HG03139 (cell line): ENCODE measurements at regions not wholly inside any gene's neighbourhood (a gene's known extent, or its start where the extent isn't known, plus 50 kb on each side); places are given as distances from the start of the nearest gene placed in this dataset.

Experiments used
- ATAC-seq: cut with Tn5 transposase; IDR thresholded peaks from one replicate; pipeline ENCODE4 v1.9.1; 2021; ENCODE audit not compliant: unreplicated experiment

DNA sequence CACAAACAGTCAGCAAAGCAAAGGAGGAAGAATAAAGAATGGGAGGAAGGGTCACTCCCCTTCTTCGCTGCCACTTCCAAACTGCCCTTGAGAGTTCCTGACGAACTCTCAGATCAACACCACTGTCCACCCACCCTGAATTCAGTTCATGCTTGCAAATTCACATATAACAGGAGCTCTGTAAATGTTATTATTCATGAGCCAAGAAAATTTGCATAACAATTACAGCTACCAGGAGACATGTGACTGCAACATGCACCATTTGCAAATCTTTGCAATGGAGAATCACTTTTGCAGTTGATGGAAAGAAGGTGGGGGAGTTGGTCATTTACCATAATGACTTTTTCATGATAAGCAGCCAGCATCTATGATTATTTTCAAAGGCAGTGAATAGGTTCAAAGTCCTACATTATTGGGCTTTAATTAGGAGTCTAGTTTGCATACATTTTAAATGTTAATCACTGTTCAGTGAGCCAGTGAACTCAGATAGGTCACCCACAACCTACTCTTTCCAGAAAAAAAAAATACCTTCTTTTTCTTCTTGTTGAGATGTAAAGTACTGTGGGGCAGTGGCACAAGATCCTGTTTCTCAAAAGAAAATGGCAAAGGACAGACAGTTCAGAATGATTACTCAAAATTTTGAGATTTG, 149.7 kb downstream of the CAAP1 start:
- no peak for ATAC-seq

DNA sequence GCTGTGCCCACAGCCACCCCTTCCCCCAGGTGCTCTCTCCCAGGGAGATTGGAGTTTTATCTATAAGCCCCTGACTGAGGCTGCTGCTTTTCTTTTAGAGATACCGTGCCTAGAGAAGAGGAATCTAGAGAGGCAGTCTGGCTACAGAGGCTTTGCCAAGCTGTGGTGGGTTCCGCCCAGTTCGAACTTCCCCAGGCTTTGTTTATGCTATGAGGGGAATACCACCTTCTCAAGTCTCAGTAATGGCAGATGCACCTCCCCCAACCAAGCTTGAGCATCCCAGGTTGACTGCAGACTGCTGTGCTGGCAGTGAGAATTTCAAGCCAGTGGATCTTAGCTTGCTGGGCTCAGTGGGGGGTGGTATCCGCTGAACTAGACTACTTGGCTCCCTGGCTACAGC, 157.4 kb downstream of the CAAP1 start:
- no peak for ATAC-seq

DNA sequence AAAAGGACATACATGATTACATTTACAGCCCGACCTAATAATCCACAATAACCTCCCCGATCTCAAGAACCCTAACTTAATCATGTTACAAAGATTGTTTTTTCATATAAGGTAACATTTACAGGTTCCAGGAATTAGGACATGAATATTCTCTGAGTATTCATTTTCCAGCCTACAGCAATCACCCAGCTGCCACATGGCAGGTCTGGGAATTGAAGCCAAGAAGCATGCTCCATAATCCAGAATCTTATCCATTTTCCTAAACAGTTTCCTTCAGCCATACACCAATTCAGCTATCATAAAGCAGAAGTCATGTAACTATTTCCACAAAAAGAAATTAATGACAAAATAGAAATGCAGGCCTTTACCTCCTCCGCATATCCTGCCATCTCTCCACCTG, 163.4 kb downstream of the CAAP1 start:
- ATAC-seq = no peak

DNA sequence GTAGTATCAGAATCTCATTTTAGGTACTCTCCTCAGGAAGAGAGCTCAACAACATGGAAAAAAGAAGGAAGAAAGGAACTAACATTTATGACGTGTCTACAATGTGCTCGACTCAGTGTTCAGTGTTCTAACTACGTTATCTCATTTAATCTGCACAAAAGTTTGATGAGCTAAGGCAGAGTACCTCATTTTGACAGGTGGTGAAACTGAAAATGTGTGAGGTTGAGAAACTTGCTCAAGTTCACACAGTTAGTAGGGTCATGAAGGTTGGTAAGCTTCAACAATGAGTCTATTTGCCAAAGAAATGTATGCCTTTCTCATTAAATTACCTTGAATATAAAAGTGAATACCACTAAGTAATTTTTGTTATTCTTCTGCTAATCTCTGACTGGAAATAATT, 165.1 kb downstream of the CAAP1 start:
- no peak for ATAC-seq

DNA sequence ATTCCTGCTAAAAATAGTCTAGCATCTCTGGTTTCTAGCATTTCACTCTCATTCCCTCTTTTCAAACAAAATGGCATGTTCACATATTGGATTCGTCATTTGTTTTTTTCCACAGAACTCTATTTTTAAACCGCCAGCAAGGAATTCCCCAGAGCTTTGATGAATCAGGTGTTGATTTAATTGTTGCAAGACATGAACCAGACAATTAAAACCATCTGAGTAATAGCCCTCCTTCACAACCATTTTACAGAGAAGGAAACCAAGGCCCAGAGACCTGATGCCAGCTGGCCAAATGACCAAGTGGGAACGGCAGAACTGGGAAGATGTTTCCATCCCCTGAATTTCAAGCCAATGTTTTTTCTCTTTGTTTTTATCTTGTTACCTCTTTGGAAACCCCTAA, 167.0 kb downstream of the CAAP1 start:
- no peak for ATAC-seq

DNA sequence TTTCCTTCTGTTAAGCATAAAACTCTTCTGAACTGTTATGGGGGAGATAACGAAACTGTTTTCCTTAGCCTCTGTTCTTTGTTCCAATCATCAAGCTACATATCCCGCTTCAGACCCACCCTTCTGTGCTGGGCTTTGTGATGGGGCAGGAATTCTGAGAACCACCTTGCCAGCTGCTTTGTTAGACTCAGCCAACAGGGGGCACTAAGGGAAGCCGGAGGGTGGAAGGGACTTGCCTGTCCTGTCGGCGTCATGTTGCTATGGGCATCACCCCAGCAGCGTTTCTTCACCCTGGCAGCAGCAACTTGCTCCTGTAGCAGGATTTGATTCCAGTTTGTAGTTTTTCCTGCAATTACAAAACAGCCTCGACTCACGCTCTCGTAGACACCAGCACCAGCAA, 169.1 kb downstream of the CAAP1 start:
- peak; percentile 52 for ATAC-seq

DNA sequence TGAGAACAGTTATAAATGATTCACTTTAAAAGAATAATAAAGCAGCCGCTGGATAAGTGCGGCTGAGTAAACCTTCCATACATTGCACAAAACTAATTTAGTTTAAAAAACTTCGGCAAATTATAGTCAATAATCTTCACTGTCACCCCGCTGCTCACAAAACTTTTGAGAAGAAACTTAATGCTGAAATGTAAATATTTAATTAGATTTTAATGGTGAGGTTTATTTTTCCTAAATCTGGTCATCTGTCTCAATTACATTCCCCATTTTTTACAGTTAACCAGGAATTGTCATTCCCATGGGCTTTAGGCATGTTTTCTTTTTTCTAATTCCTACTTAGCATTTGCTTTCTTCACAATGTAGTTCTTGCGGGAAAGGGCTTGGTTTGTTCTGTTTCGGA, 169.8 kb downstream of the CAAP1 start:
- no peak for ATAC-seq

DNA sequence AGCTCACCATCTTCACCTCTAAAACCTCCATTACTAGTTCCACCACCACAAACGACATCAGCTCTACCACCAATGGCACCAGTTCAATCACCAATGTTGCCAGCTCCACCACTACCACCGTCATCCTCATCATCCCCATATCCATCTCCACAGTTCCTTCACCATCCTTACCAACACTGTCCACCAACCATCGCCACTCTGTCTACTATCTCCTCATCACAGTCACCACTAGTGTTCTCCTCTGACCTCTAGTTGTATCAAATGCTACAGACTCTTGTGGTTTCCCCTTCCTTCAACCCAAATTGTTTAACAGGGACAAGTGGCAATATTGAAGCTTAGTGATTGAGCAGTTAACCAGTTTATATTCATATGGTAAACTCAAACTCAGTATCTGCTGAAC, 182.6 kb downstream of the CAAP1 start:
- ATAC-seq = no peak

DNA sequence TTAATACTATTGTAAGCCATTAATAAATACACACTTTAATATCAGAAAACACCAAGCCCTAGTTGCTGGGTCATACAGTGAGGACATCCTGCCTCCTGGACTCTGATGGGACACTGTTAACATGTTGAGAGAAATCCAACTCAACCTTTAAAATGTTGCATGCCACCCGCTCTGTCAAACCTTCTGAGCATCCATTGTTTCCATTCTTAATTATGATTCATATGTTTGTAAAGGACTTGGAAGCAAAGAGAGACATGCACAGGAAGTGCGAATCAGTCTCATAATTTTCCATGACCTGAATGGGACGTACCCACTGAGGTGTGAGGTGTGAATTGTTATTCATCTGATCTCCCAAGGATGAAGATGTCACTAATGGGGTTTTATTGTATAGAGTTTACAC, 186.4 kb downstream of the CAAP1 start:
- no peak for ATAC-seq

DNA sequence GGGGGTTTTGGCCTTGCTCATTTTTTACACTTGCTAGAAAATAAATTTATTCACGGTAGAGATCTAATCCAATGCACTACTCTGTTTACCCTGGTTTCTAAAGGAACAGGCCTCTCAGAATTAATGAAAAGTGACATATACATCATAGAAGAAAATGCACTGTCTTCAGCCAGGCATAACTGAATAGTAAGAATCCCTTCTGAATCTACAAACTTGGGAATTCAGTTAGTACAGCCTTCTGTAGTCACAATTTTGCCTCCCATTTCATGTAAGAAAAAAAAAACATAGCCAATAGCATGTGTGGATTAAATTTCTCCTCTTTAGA, 197.3 kb downstream of the CAAP1 start:
- no peak for ATAC-seq

DNA sequence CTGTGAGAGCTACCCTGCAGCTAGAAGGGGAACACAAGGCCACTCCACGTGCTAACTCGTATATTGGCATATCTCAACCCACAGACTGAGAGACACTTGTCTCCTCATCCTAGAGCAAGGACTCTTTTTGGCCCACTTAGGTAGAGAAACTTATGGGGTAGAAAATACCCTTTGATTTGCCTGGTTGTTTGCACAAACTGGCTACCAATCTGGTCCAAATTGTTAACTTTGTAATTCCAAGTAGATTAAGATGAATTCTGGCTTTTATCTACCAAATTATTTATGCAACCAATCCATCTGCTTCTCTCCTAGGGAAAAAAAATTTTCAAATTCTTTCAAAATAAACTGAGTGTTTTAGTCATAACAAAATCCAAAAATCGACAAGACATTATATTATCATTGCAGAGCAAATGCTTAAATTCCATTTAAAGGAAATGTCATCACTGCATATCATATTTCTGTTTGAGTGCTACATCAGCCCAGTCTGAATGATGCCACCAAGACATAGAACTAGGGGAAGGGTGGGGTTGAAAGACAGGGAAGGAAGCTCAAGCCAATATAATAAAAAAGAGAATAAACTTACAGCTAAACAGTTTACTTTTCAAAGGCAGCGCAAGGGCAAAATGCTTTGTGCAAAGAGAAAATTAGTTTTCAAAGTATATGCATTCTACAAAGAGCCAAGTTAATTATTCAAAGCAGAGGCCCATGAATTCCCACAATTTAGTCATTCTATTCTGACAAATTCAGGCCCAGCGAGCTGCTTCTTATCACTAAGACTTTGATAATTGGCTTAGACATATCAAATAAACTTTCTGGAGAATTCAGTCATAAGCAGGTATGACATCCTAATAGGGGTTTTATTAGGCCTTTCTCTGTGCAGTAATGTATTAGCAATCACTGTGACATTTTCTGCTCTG, 198.0 kb downstream of the CAAP1 start:
- no peak for ATAC-seq

DNA sequence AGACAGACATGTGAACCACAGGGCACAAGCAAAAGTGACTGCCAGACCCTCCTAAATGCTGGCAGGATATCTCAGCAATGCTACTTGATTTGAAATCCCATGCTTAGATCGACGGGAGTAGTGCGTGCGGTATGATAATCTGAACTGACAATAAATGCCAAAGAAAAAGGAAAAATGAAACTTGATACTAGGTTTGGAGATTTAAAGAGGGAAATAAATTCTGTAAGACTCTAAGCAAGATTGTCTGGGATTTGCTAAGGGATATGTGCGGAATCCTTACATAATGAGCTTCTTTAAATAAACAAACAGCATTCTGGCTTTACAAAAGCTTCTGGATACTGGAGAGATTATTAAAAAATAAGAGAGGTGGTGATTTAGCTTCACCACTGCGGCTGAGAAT, 203.6 kb downstream of the CAAP1 start:
- ATAC-seq = no peak

DNA sequence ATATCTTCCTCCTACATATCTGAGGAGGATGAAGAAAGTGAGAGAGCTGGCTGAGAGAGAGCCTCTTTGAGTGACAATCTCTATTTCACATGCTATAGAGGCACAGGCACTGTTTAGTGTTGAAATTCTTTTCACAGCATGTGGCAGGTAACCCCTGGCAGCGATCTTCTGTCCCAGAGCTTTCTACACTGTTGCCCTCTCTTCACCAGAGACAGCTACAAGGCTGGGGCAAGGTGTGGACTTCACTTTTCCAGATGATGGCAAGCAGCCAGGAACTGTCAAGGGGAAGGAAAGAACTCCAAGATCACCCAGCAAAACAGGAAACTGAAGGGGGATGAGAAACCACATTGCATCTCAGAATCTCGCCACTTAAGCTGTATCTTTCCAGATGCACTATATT, 205.2 kb downstream of the CAAP1 start:
- ATAC-seq = no peak

DNA sequence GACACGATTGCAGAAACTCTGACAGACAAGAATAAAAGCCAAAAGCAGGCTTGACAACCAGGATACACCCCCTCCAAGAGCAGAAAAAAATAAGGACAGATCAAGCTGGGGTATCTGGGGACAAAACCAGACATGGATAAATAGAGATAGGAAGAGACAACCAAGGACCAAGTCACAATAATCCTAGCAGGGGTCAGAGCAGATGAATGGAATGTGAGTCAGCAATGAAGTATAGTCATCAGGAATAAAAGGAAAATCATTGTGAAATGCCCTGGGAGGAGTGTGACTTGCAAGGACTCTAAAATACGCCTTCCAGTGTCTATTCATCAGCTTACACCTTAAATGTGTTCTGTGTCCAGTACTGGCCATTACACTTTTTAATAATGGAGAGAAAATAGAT, 206.8 kb downstream of the CAAP1 start:
- no peak for ATAC-seq

DNA sequence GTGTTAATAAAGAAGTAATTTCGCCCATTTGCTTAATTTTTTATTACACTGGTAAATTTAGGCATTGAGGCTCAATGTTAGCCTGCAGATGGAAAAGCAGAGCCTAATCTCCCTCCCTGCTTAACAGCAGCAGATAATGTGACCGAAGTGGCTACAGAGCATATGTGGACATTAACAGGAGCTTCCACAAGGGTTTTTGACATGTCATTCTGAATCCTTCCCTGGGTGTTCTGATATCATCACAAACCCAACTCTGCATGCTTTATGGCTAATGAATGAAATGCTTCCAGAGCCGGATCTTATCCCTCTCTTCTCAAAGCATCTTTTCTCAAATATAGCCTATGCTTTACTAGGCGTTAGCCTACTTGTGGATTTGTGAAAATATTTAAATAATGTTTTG, 208.6 kb downstream of the CAAP1 start:
- ATAC-seq = no peak

DNA sequence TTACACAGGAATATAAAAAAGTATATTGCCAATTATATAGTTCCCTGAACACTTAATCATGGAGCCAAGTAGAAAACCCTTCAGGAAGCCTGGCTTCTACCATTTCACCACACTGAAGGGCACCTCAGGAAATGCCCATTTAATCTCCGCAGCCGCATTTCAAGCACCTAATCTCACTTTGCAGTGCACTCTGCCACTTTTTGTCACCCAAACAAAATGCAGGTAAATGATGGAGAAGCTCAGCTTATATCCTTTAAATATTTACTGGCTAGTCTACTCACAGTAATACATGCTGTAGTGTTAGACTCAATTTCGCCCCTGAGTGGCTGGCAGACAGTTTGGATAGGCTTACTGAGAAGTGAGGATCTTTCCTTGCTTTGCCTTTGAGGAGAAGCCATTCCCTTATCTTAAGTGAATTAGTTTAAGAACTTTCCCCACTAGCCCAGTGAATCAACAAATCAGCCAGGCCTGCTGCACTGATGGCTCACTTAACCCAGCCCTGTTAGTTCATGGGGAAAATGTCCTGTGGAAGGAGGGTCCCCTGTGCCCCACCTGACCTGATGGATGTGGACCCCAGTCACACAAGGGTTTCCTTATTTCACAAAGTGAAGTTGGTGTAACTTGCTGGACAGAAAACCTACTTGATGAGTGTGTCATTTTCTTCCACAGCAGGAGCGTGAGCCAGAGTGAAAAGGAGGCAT, 209.7 kb downstream of the CAAP1 start:
- ATAC-seq = no peak

DNA sequence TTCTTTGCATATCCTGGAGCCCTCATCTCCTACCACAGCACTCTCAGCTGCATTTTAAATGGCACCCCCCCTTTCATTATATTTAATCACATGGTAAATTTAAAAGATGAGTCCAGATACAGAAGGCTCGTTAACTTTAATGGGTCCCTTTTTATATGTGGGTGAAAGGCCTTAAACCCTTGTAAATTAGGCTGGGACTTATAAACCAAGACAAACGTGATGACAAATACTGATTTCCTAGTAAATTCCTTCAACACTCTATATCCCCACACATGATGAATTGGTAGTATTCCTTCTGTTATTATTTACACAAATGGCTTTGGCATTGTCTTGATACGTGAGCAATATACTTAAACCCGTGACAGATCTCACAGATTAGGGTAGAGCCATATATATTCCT, 210.6 kb downstream of the CAAP1 start:
- no peak for ATAC-seq

DNA sequence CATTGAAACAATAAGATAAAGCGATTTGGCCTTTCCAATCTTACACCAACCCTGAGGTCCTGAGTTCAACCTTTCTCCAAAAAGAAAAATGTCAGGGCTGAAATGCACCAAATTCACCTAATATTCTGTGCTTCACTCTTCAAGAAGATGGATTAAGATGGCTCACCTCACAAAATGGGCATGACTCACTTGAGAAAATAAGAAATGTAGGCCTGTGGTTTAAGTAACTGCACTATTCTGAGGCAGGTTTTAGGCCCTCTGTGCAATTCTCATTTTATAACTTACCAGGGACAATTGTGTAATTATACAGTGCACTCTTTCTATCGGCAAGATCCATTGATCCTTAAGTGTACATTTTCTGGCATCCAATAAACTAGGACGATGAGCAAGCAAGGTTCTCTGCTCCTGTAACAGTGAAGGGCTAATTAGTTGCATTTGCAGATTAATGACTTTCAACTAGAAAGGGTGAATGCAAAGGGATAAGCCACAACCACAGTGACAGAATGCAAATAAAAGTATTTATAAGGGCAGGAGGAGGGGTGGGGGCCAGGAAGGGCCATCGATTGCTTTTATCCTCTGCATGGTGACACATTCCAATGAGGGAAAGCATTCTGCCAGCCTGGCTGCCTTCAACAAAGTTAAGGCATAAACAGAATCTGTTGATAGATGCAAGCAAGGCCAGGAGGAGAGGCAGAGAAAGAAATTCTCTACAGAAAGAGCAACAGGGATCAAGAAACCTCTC, 214.5 kb downstream of the CAAP1 start:
- no peak for ATAC-seq

DNA sequence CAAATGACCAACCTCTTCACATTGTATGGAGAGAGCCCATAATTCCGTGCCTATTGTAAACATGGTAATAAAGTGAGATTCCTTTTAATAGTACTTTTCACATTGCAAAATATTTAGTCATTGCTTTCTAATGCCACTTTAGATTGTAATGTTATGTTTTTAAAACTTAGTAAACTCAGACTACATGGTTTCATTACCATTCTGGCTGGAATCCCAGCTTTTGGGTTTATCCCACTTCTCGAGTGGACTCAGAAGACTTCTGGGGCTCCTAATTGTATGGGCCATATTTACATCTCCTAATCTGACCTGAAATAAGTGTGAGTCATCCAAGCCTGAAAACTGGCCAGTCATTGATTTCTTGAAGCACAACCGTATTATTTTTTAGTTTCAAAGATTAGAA, 217.6 kb downstream of the CAAP1 start:
- no peak for ATAC-seq

DNA sequence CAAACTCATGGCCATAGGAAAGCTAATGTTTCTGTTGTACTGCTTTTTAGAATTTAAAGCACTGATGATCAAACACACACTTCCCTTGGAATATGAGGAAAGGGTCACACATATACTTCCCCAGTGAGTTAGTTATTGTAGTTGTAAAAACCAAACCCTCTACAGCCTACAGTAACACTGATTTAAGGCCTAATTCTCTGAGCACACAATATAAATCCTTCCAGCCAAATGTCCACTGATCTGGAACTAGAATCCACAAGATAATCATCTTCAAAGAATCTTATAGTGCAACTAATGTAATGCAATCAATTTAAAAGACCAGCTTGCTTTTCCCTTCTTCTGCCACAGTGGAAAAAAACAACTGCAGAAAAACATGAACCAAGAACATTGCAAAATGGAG, 219.3 kb downstream of the CAAP1 start:
- no peak for ATAC-seq
